Loucy (cell line): ENCODE measurements at regions not wholly inside any gene's neighbourhood (a gene's known extent, or its start where the extent isn't known, plus 50 kb on each side); places are given as distances from the start of the nearest gene placed in this dataset.

Experiments
- H2AFZ ChIP-seq: fragments of 200-600 bp; sonication (generic); 2 replicates; pipeline ENCODE4 v1.6.0; 2016; ENCODE audit warnings: antibody characterized with exemption, mild to moderate bottlenecking, low read length, moderate library complexity
- H3F3A ChIP-seq: fragments of 200-600 bp; 2 replicates; pipeline ENCODE4 v1.6.0; 2016; ENCODE audit warnings: antibody characterized with exemption, low read depth, mild to moderate bottlenecking
- H3K27me3 ChIP-seq: fragments of 200-600 bp; sonication (generic); 2 replicates; pipeline ENCODE4 v1.6.1; 2014; ENCODE audit warnings: low read length, mild to moderate bottlenecking; ENCODE audit not compliant: insufficient read depth, poor library complexity, severe bottlenecking
- H3K36me3 ChIP-seq: fragments of 200-600 bp; sonication (generic); 2 replicates; pipeline ENCODE4 v1.6.1; 2016; ENCODE audit warnings: low read length; ENCODE audit not compliant: insufficient read depth
- H3K4me1 ChIP-seq: fragments of 200-600 bp; sonication (generic); 2 replicates; pipeline ENCODE4 v1.5.1; 2014; ENCODE audit warnings: low read length, mild to moderate bottlenecking; ENCODE audit not compliant: insufficient read depth, poor library complexity, severe bottlenecking
- H3K4me2 ChIP-seq: fragments of 200-600 bp; sonication (generic); 2 replicates; pipeline ENCODE4 v1.6.0; 2014; ENCODE audit warnings: antibody characterized with exemption, low read length, low read depth, mild to moderate bottlenecking; ENCODE audit not compliant: poor library complexity, severe bottlenecking
- H3K4me3 ChIP-seq: fragments of 200-600 bp; sonication (generic); 2 replicates; pipeline ENCODE4 v1.5.1; 2014; ENCODE audit warnings: low read length, mild to moderate bottlenecking, mixed read lengths; ENCODE audit not compliant: poor library complexity, severe bottlenecking
- H3K79me2 ChIP-seq: fragments of 200-600 bp; sonication (generic); 2 replicates; pipeline ENCODE4 v1.6.1; 2014; ENCODE audit warnings: low read length; ENCODE audit not compliant: insufficient read depth
- H3K9ac ChIP-seq: fragments of 200-600 bp; sonication (generic); 2 replicates; pipeline ENCODE4 v1.6.0; 2014; ENCODE audit warnings: mild to moderate bottlenecking, low read depth, low read length, moderate library complexity; ENCODE audit not compliant: poor library complexity, severe bottlenecking
- H3K9me2 ChIP-seq: fragments of 200-600 bp; sonication (generic); replicated peaks from 2 replicates; pipeline ENCODE4 v1.6.1; 2016; ENCODE audit warnings: low read depth, low read length, mixed read lengths
- H3K9me3 ChIP-seq: fragments of 200-600 bp; sonication (generic); 2 replicates; pipeline ENCODE4 v1.6.1; 2014; ENCODE audit warnings: mild to moderate bottlenecking, antibody characterized with exemption, low read length, low read depth; ENCODE audit not compliant: insufficient read depth
- H4K20me1 ChIP-seq: fragments of 200-600 bp; sonication (generic); 2 replicates; pipeline ENCODE4 v1.6.0; 2014; ENCODE audit warnings: antibody characterized with exemption, low read length, mild to moderate bottlenecking; ENCODE audit not compliant: insufficient read depth, poor library complexity, severe bottlenecking
- CTCF ChIP-seq: fragments of 200-600 bp; sonication (generic); conservative IDR thresholded peaks from 2 replicates; pipeline ENCODE4 v1.5.1; 2014; ENCODE audit warnings: mild to moderate bottlenecking, antibody characterized with exemption, low read length
- EZH2phosphoT487 ChIP-seq: fragments of 200-600 bp; IDR thresholded peaks from 2 replicates; pipeline ENCODE4 v1.6.1; 2018; ENCODE audit warnings: antibody characterized with exemption, mild to moderate bottlenecking, moderate library complexity, borderline replicate concordance

GRCh38 chr1:165011186-165011585, 345.3 kb downstream of the LMX1A start:
- Histone ChIP-seq H3K79me2 (no peaks in the 10 kb centered on the region), H3K4me1 (no peaks in the 10 kb centered on the region), H3K9me2 (no peaks in the 10 kb centered on the region), H3F3A (no peaks in the 10 kb centered on the region), H4K20me1 (no peaks in the 10 kb centered on the region), H3K9ac (no peak overlapping the region), H3K9me3 (no peaks in the 10 kb centered on the region), H3K36me3 (no peaks in the 10 kb centered on the region), H3K4me2 (no peak overlapping the region), H3K27me3 (no peaks in the 10 kb centered on the region), H3K4me3 (no peak overlapping the region), H2AFZ (no peak overlapping the region)
- TF ChIP-seq EZH2phosphoT487 (no peak), CTCF (no peak)

GRCh38 chr1:165010418-165011070, 346.0 kb downstream of the LMX1A start:
- H3K79me2 ChIP-seq: no peaks in the 10 kb centered on the region
- TF ChIP-seq EZH2phosphoT487 (no peak), CTCF (no peak)
- H3K4me2 ChIP-seq: no peak overlapping the region
- H2AFZ ChIP-seq: no peak overlapping the region
- H3K9me2 ChIP-seq: no peaks in the 10 kb centered on the region
- no peak overlapping the region for H3K4me3 ChIP-seq
- no peaks in the 10 kb centered on the region for H3K36me3 ChIP-seq
- H3K27me3 ChIP-seq: no peaks in the 10 kb centered on the region
- no peaks in the 10 kb centered on the region for H4K20me1 ChIP-seq
- no peak overlapping the region for H3K9ac ChIP-seq
- no peaks in the 10 kb centered on the region for H3K9me3 ChIP-seq
- no peaks in the 10 kb centered on the region for H3F3A ChIP-seq
- no peaks in the 10 kb centered on the region for H3K4me1 ChIP-seq

GRCh38 chr1:165006831-165007230, 349.7 kb downstream of the LMX1A start:
- TF ChIP-seq CTCF (no peak), EZH2phosphoT487 (no peak)
- Histone ChIP-seq H3K9me2 (no peaks in the 10 kb centered on the region), H3K4me2 (no peak overlapping the region), H3K4me3 (no peak overlapping the region), H3F3A (no peaks in the 10 kb centered on the region), H3K9ac (no peak overlapping the region), H3K4me1 (no peaks in the 10 kb centered on the region), H3K36me3 (no peaks in the 10 kb centered on the region), H2AFZ (no peak overlapping the region), H3K79me2 (no peaks in the 10 kb centered on the region), H3K27me3 (no peaks in the 10 kb centered on the region), H4K20me1 (no peaks in the 10 kb centered on the region), H3K9me3 (no peaks in the 10 kb centered on the region)
